ENCODE measurements at regions not wholly inside any gene's neighbourhood (a gene's known extent, or its start where the extent isn't known, plus 50 kb on each side); places are given as distances from the start of the nearest gene placed in this dataset.
"Not testable (repeated sequence)": the region's sequence is repeated elsewhere in the genome, so short reads cannot be mapped to it uniquely, and the experiment has no call there.

- DNase-seq (ENCODE audit: low spot score) (no peak), ATAC-seq (ENCODE audit: low FRiP score) (no peak)
- TF ChIP-seq CTCF (IDR thresholded peaks at IDR 0.05), result no peak
Measured at GRCh38 chr4:31877429-31877828, 1157.3 kb downstream of the PCDH7 start.

DNA sequence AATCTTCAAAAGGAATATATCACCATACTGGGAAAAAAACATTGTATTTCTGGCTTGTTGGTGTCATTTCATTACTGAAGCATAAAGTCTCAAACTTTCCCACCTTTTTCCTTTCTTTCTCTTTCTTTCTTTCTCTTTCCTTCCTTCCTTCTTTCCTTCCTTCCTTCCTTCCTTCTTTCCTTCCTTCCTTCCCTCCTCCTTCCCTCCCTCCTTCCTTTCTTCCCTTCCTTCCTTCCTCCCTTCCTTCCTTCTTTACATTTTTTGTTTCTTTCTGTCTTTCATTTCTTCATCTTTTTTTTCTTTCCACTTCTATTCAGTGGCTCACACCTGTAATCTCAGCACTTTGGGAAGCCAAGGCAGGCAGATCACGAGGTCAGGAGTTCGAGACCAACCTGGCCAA is 1160.7 kb downstream of the PCDH7 start:
- DNase-seq (ENCODE audit: low spot score); ATAC-seq (ENCODE audit: low FRiP score): not testable (repeated sequence)

GRCh38 chr4:31896349-31896748 is 1176.2 kb downstream of the PCDH7 start:
- no peak for ATAC-seq (ENCODE audit: low FRiP score)
- DNase-seq (ENCODE audit: low spot score), result no peak
- TF ChIP-seq CTCF (IDR thresholded peaks at IDR 0.05), result no peak

- ATAC-seq (ENCODE audit: low FRiP score) (no peak), DNase-seq (ENCODE audit: low spot score) (no peak)
- TF ChIP-seq CTCF (IDR thresholded peaks at IDR 0.05), result no peak
Measured at GRCh38 chr4:31905363-31905762, 1185.2 kb downstream of the PCDH7 start.

DNA sequence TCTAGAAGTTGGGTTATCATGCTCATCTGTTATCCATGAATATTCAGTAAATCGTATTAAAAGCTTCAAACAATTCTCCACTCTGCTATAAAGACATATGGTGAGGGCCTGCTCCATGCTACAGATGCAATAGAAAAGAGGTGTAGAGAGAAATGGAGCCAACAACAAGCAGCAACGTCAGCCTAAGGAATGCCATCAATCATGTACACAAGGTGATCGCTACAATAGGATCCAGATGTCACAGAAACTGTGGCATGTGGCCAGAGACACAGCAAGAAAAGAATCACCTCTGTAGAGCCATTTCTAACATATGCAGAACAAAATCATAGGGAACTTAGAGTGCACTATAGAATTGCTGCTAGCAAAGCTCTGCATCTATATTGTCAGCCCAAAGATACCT is 1188.1 kb downstream of the PCDH7 start:
- TF ChIP-seq CTCF (IDR thresholded peaks at IDR 0.05), result no peak
- ATAC-seq (ENCODE audit: low FRiP score) (no peak), DNase-seq (ENCODE audit: low spot score) (no peak)

DNA sequence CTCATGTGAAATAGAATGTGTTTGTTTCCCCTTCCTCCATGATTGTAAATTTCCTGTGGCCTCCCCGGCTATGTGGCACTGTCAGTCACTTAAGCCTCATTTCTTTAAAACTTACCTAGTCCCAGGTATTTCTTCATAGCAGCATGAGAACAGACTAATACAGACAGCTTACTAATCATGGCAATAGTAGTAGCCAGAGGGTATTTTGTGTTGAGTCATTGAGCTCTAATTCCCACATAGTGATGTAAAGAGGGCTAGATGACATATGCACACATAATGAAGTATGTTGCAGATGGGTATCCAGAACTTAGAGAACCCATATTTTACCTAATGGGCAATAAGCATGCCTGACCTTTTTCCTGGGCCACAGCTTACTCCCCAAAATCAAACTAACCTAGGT is 1197.2 kb downstream of the PCDH7 start:
- no peak for TF ChIP-seq CTCF (IDR thresholded peaks at IDR 0.05)
- DNase-seq (ENCODE audit: low spot score) (no peak), ATAC-seq (ENCODE audit: low FRiP score) (no peak)

DNA sequence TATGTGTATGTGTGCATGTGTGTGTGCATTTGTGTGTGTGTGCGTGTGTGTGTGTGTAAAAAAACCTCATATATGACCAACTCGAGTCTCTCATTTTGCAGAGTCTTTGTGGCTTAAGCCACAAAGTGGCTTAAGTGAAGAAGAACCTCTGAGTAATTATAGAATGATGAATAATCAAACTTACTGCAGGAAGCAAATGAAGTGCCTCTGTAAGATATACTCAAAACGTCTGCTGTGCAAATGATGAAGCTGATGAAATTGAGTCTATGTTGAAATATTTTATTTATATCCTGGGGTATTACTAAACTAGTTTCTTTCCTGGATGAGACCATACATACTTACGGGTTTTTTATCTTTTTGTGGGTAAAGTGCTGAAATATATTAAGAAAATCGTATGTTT is 1198.7 kb downstream of the PCDH7 start:
- no peak for TF ChIP-seq CTCF (IDR thresholded peaks at IDR 0.05)
- ATAC-seq (ENCODE audit: low FRiP score) (no peak), DNase-seq (ENCODE audit: low spot score) (no peak)

- ATAC-seq (ENCODE audit: low FRiP score) (no peak), DNase-seq (ENCODE audit: low spot score) (no peak)
- TF ChIP-seq CTCF (IDR thresholded peaks at IDR 0.05), result no peak
Measured at GRCh38 chr4:31923634-31924033, 1203.5 kb downstream of the PCDH7 start.

Data from omental fat pad (tissue), 3 donors.